ENCODE measurements at regions not wholly inside any gene's neighbourhood (a gene's known extent, or its start where the extent isn't known, plus 50 kb on each side); places are given as distances from the start of the nearest gene placed in this dataset.

DNA sequence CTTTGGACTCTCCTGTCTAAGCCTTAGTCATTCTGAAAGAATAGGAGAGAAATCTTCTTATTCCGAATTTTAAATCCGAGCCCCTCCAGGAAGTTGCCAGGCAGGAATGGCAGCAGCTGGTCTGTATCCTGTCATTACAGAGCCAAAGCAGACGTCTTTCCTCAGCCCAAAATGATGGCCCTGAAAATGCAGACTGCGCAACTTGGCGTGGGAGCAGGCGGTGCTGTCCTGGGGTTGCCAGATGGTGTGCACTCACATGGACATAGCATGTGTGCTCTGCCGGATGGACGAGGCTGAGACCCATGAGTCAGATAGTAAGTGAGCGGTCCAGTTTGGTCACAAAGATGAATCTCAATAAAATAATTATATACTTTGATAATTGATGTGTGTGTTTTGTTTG is 410.4 kb downstream of the KCTD16 start:
- TF ChIP-seq, protein P1, sequence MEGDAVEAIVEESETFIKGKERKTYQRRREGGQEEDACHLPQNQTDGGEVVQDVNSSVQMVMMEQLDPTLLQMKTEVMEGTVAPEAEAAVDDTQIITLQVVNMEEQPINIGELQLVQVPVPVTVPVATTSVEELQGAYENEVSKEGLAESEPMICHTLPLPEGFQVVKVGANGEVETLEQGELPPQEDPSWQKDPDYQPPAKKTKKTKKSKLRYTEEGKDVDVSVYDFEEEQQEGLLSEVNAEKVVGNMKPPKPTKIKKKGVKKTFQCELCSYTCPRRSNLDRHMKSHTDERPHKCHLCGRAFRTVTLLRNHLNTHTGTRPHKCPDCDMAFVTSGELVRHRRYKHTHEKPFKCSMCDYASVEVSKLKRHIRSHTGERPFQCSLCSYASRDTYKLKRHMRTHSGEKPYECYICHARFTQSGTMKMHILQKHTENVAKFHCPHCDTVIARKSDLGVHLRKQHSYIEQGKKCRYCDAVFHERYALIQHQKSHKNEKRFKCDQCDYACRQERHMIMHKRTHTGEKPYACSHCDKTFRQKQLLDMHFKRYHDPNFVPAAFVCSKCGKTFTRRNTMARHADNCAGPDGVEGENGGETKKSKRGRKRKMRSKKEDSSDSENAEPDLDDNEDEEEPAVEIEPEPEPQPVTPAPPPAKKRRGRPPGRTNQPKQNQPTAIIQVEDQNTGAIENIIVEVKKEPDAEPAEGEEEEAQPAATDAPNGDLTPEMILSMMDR (optimal IDR thresholded peaks at IDR 0.05 in 1 of 3, IDR thresholded peaks at IDR 0.05 in 1 of 3, conservative IDR thresholded peaks at IDR 0.05 in 1 of 3; ENCODE audit: extremely low read depth in 1 of 3, insufficient read depth in 2 of 3, low read length in 3 of 3), result no peak
- TF ChIP-seq EZH2 (IDR thresholded peaks at IDR 0.05; ENCODE audit: low read length), result no peak

All from keratinocyte (primary cell).